Neural cell (in vitro differentiated cells): ENCODE measurements at regions not wholly inside any gene's neighbourhood (a gene's known extent, or its start where the extent isn't known, plus 50 kb on each side); places are given as distances from the start of the nearest gene placed in this dataset.
"Not testable (repeated sequence)": the region's sequence is repeated elsewhere in the genome, so short reads cannot be mapped to it uniquely, and the experiment has no call there.

Source experiments
- H2AFZ ChIP-seq: fragments of 200-600, 300-800 bp; sonication (generic), shearing (Covaris generic); 2 replicates; pipeline ENCODE4 v1.6.0; 2014; ENCODE audit warnings: low read depth, mild to moderate bottlenecking, antibody characterized with exemption, low read length, moderate library complexity
- H3F3A ChIP-seq: fragments of 200-600 bp; shearing (Covaris generic); 2 replicates; pipeline ENCODE4 v1.6.1; 2016; ENCODE audit warnings: mild to moderate bottlenecking, moderate library complexity, mixed read lengths, antibody characterized with exemption, low read length; ENCODE audit not compliant: insufficient read depth, poor library complexity, severe bottlenecking
- H3K27ac ChIP-seq: fragments of 200-600, 300-800 bp; sonication (generic), shearing (Covaris generic); 2 replicates; pipeline ENCODE4 v1.5.1; 2014; ENCODE audit warnings: mild to moderate bottlenecking, low read length, moderate library complexity
- H3K27me3 ChIP-seq: fragments of 300-800, 200-600 bp; sonication (generic), shearing (Covaris generic); 2 replicates; pipeline ENCODE4 v1.6.0; 2014; ENCODE audit warnings: mild to moderate bottlenecking, low read depth, low read length, moderate library complexity; ENCODE audit not compliant: insufficient read depth
- H3K36me3 ChIP-seq: fragments of 300-800, 200-600 bp; sonication (generic), shearing (Covaris generic); 2 replicates; pipeline ENCODE4 v1.5.1; 2014; ENCODE audit warnings: mild to moderate bottlenecking, antibody characterized with exemption, low read length, moderate library complexity; ENCODE audit not compliant: insufficient read depth
- H3K4me2 ChIP-seq: fragments of 300-800, 200-600 bp; sonication (generic), shearing (Covaris generic); 2 replicates; pipeline ENCODE4 v1.6.0; 2014; ENCODE audit warnings: mild to moderate bottlenecking, low read length
- H3K4me3 ChIP-seq: fragments of 300-800, 200-600 bp; sonication (generic), shearing (Covaris generic); 2 replicates; pipeline ENCODE4 v1.5.1; 2014; ENCODE audit warnings: mild to moderate bottlenecking, low read length, moderate library complexity
- H3K79me2 ChIP-seq: fragments of 200-600 bp; shearing (Covaris generic); replicated peaks from 2 replicates; pipeline ENCODE4 v1.6.0; 2014; ENCODE audit warnings: mild to moderate bottlenecking, low read length, moderate library complexity; ENCODE audit not compliant: insufficient read depth
- H3K9ac ChIP-seq: fragments of 300-800, 200-600 bp; sonication (generic), shearing (Covaris generic); 2 replicates; pipeline ENCODE4 v1.6.1; 2016; ENCODE audit warnings: mild to moderate bottlenecking, low read length, mixed read lengths
- H3K9me2 ChIP-seq: fragments of 200-600 bp; shearing (Covaris generic); 2 replicates; pipeline ENCODE4 v1.6.1; 2016; ENCODE audit warnings: mild to moderate bottlenecking, low read length, mixed read lengths; ENCODE audit not compliant: insufficient read depth
- H3K9me3 ChIP-seq: fragments of 200-600, 300-800 bp; sonication (generic), shearing (Covaris generic); 2 replicates; pipeline ENCODE4 v1.6.1; 2016; ENCODE audit warnings: mild to moderate bottlenecking, mixed run types, low read length, moderate library complexity, mixed read lengths
- H4K20me1 ChIP-seq: fragments of 200-600 bp; shearing (Covaris generic); 2 replicates; pipeline ENCODE4 v1.6.1; 2016; ENCODE audit warnings: mild to moderate bottlenecking, mixed run types; ENCODE audit not compliant: insufficient read depth
- CTCF ChIP-seq: fragments of 450-650 bp; IDR thresholded peaks from 2 replicates; pipeline ENCODE4 v1.5.1; 2014; ENCODE audit warnings: antibody characterized with exemption, mild to moderate bottlenecking, moderate library complexity; ENCODE audit not compliant: poor library complexity, severe bottlenecking
- EP300 ChIP-seq: fragments of 450-650 bp; conservative IDR thresholded peaks from 2 replicates; pipeline ENCODE4 v1.6.1; 2014; ENCODE audit warnings: antibody characterized with exemption, mild to moderate bottlenecking, moderate library complexity; ENCODE audit not compliant: poor library complexity, severe bottlenecking
- EZH2 ChIP-seq: fragments of 200-600, 300-800 bp; shearing (Covaris generic), sonication (generic); IDR thresholded peaks from 2 replicates; pipeline ENCODE4 v1.6.1; 2014; ENCODE audit warnings: antibody characterized with exemption, low read length, borderline replicate concordance, mild to moderate bottlenecking; ENCODE audit not compliant: insufficient read depth, poor library complexity, severe bottlenecking
- POLR2AphosphoS5 ChIP-seq: IDR thresholded peaks from 2 replicates; pipeline ENCODE4 v1.6.1; 2012
- RAD21 ChIP-seq: fragments of 450-650 bp; conservative IDR thresholded peaks from 2 replicates; pipeline ENCODE4 v1.6.1; 2014; ENCODE audit warnings: antibody characterized with exemption, mild to moderate bottlenecking, moderate library complexity
- REST ChIP-seq: IDR thresholded peaks from 2 replicates; pipeline ENCODE4 v1.6.1; 2012; ENCODE audit warnings: borderline replicate concordance
- SMC3 ChIP-seq: fragments of 450-650 bp; conservative IDR thresholded peaks from 2 replicates; pipeline ENCODE4 v1.6.1; 2014; ENCODE audit warnings: antibody characterized with exemption, mild to moderate bottlenecking, moderate library complexity; ENCODE audit not compliant: poor library complexity
- TAF1 ChIP-seq: IDR thresholded peaks from 2 replicates; pipeline ENCODE4 v1.6.1; 2012; ENCODE audit warnings: low read depth

- Histone ChIP-seq H3K4me2 (no peak overlapping the region), H3K9me2 (no peaks in the 10 kb centered on the region), H3K27me3 (peaks cover 63% of the 10 kb centered on the region), H3K9me3 (no peaks in the 10 kb centered on the region), H2AFZ (no peak overlapping the region), H3K79me2 (no peaks in the 10 kb centered on the region), H4K20me1 (no peaks in the 10 kb centered on the region), H3K9ac (no peak overlapping the region), H3K27ac (no peak overlapping the region), H3K36me3 (peaks cover 5% of the 10 kb centered on the region), H3K4me3 (no peak overlapping the region), H3F3A (no peaks in the 10 kb centered on the region)
- no peak for TF ChIP-seq SMC3
- no peak for TF ChIP-seq REST
- TF ChIP-seq EZH2, result no peak
- TF ChIP-seq EP300, result no peak
- no peak for TF ChIP-seq CTCF
These were observed 117.4 kb upstream of the SMURF2 start for GRCh38 chr17:64779376-64780095.

GRCh38 chr17:64779098-64779375 is 116.9 kb upstream of the SMURF2 start:
- H3K27me3 ChIP-seq, result peaks cover 63% of the 10 kb centered on the region
- not testable (repeated sequence) for H3K27ac ChIP-seq, H3F3A ChIP-seq

GRCh38 chr17:64778240-64779097 is 116.4 kb upstream of the SMURF2 start:
- peaks cover 63% of the 10 kb centered on the region for H3K27me3 ChIP-seq
- no peaks in the 10 kb centered on the region for H3K79me2 ChIP-seq
- H3K9ac ChIP-seq, result no peak overlapping the region

More at GRCh38 chr17:64779098-64779375, 116.9 kb upstream of the SMURF2 start:
- not testable (repeated sequence) for H3K9me3 ChIP-seq, H3K4me2 ChIP-seq, H4K20me1 ChIP-seq, H3K9ac ChIP-seq, H3K36me3 ChIP-seq, H3K9me2 ChIP-seq, H2AFZ ChIP-seq, H3K79me2 ChIP-seq
- H3K4me3 ChIP-seq, result peak overlapping the region; percentile 50

More at GRCh38 chr17:64778240-64779097, 116.4 kb upstream of the SMURF2 start:
- Histone ChIP-seq H3K9me2 (no peaks in the 10 kb centered on the region), H2AFZ (no peak overlapping the region), H4K20me1 (no peaks in the 10 kb centered on the region), H3K4me2 (no peak overlapping the region), H3K9me3 (no peaks in the 10 kb centered on the region), H3K27ac (no peak overlapping the region), H3F3A (no peaks in the 10 kb centered on the region), H3K36me3 (peaks cover 5% of the 10 kb centered on the region), H3K4me3 (peak overlapping the region; percentile 50)
- TF ChIP-seq EP300, result no peak
- TF ChIP-seq RAD21, result no peak
- no peak for TF ChIP-seq REST
- TF ChIP-seq TAF1, result no peak
- TF ChIP-seq POLR2AphosphoS5, result no peak
- no peak for TF ChIP-seq CTCF
- TF ChIP-seq EZH2, result peak; percentile 62
